H9 (cell line): ENCODE measurements at regions not wholly inside any gene's neighbourhood (a gene's known extent, or its start where the extent isn't known, plus 50 kb on each side); places are given as distances from the start of the nearest gene placed in this dataset.

Experiments used
- DNase-seq: peaks from one replicate; pipeline ENCODE4 v3.0.0-alpha.2; 2017
- H2AFZ ChIP-seq: one replicate; pipeline ENCODE4 v1.6.1; 2013; ENCODE audit warnings: mild to moderate bottlenecking, low read length, control low read depth, moderate library complexity
- H2AK5ac ChIP-seq: 2 replicates; pipeline ENCODE4 v1.6.1; 2013; ENCODE audit warnings: low read length, control low read depth, mixed read lengths; ENCODE audit not compliant: insufficient read length
- H2BK120ac ChIP-seq: one replicate; pipeline ENCODE4 v1.6.1; 2013; ENCODE audit warnings: low read depth, mild to moderate bottlenecking, low read length, control low read depth, inconsistent platforms; ENCODE audit not compliant: poor library complexity, severe bottlenecking
- H2BK12ac ChIP-seq: 2 replicates; pipeline ENCODE4 v1.6.1; 2013; ENCODE audit warnings: low read length, control low read depth, mixed read lengths, low read depth; ENCODE audit not compliant: insufficient read length
- H2BK15ac ChIP-seq: 2 replicates; pipeline ENCODE4 v1.6.1; 2013; ENCODE audit warnings: low read depth, low read length, control low read depth
- H2BK20ac ChIP-seq: one replicate; pipeline ENCODE4 v1.6.1; 2013; ENCODE audit warnings: low read depth, mild to moderate bottlenecking, low read length, control low read depth, inconsistent platforms; ENCODE audit not compliant: poor library complexity, severe bottlenecking
- H2BK5ac ChIP-seq: 2 replicates; pipeline ENCODE4 v1.6.1; 2013; ENCODE audit warnings: low read length, control low read depth, mixed read lengths; ENCODE audit not compliant: insufficient read length
- H3K14ac ChIP-seq: 2 replicates; pipeline ENCODE4 v1.6.1; 2013; ENCODE audit warnings: low read length, control low read depth; ENCODE audit not compliant: insufficient read depth
- H3K18ac ChIP-seq: 2 replicates; pipeline ENCODE4 v1.6.1; 2013; ENCODE audit warnings: low read depth, mild to moderate bottlenecking, mixed read lengths, low read length, control low read depth; ENCODE audit not compliant: insufficient read length
- H3K23ac ChIP-seq: 2 replicates; pipeline ENCODE4 v1.6.1; 2013; ENCODE audit warnings: low read length, control low read depth, mixed read lengths, low read depth; ENCODE audit not compliant: insufficient read length
- H3K23me2 ChIP-seq: 2 replicates; pipeline ENCODE4 v1.6.1; 2013; ENCODE audit warnings: low read depth, mild to moderate bottlenecking, mixed read lengths, low read length, control low read depth; ENCODE audit not compliant: insufficient read length, poor library complexity, severe bottlenecking
- H3K27ac ChIP-seq: 2 replicates; pipeline ENCODE4 v1.5.1; 2013; ENCODE audit warnings: low read length, control low read depth, mixed read lengths, low read depth; ENCODE audit not compliant: insufficient read length
- H3K27me3 ChIP-seq: 2 replicates; pipeline ENCODE4 v1.6.1; 2013; ENCODE audit warnings: low read length, control low read depth, inconsistent platforms; ENCODE audit not compliant: insufficient read depth
- H3K4ac ChIP-seq: 2 replicates; pipeline ENCODE4 v1.6.1; 2013; ENCODE audit warnings: low read depth, mild to moderate bottlenecking, control low read depth, inconsistent platforms, low read length, moderate library complexity
- H3K4me1 ChIP-seq: 2 replicates; pipeline ENCODE4 v1.6.1; 2013; ENCODE audit warnings: low read length, control low read depth, inconsistent platforms; ENCODE audit not compliant: insufficient read depth
- H3K4me2 ChIP-seq: 2 replicates; pipeline ENCODE4 v1.6.1; 2013; ENCODE audit warnings: low read length, control low read depth, mixed read lengths; ENCODE audit not compliant: insufficient read length, insufficient read depth
- H3K56ac ChIP-seq: 2 replicates; pipeline ENCODE4 v1.6.1; 2013; ENCODE audit warnings: low read depth, mild to moderate bottlenecking, mixed read lengths, low read length, control low read depth; ENCODE audit not compliant: insufficient read length
- H3K79me1 ChIP-seq: 2 replicates; pipeline ENCODE4 v1.6.1; 2013; ENCODE audit warnings: low read depth, mild to moderate bottlenecking, moderate library complexity, low read length, control low read depth, inconsistent platforms; ENCODE audit not compliant: insufficient read depth, poor library complexity, severe bottlenecking
- H3K79me2 ChIP-seq: 2 replicates; pipeline ENCODE4 v1.6.1; 2013; ENCODE audit warnings: low read length, control low read depth, inconsistent platforms; ENCODE audit not compliant: insufficient read depth
- H3K9ac ChIP-seq: 2 replicates; pipeline ENCODE4 v1.6.1; 2013; ENCODE audit warnings: low read length, control low read depth, mixed read lengths; ENCODE audit not compliant: insufficient read length; ENCODE audit errors: extremely low read depth
- H3K9me3 ChIP-seq: one replicate; pipeline ENCODE4 v1.6.1; 2013; ENCODE audit warnings: low read depth, low read length, inconsistent platforms; ENCODE audit not compliant: control insufficient read depth
- H3T11ph ChIP-seq: one replicate; pipeline ENCODE4 v1.6.1; 2013; ENCODE audit warnings: mild to moderate bottlenecking, low read length, control low read depth, inconsistent platforms
- H4K20me1 ChIP-seq: one replicate; pipeline ENCODE4 v1.6.1; 2013; ENCODE audit not compliant: control insufficient read depth, insufficient read length, insufficient read depth
- H4K5ac ChIP-seq: 2 replicates; pipeline ENCODE4 v1.6.1; 2013; ENCODE audit warnings: low read depth, mild to moderate bottlenecking, mixed read lengths, low read length, control low read depth; ENCODE audit not compliant: insufficient read length
- H4K8ac ChIP-seq: replicated peaks from 2 replicates; pipeline ENCODE4 v1.6.1; 2013; ENCODE audit warnings: low read length, control low read depth, mixed read lengths, low read depth; ENCODE audit not compliant: insufficient read length
- H4K91ac ChIP-seq: 2 replicates; pipeline ENCODE4 v1.6.1; 2013; ENCODE audit warnings: low read depth, mild to moderate bottlenecking, moderate library complexity, mixed read lengths, low read length, control low read depth; ENCODE audit not compliant: insufficient read length
- H3K27ac Mint-ChIP-seq, 3 experiments: 2 replicates in 2 of 3; 3 replicates in 1 of 3; pipeline ENCODE4 v1.8.0; 2020 to 2021; ENCODE audit warnings: mixed read lengths in 3 of 3, mild to moderate bottlenecking in 1 of 3, moderate library complexity in 1 of 3
- H3K27me3 Mint-ChIP-seq: 2 replicates; pipeline ENCODE4 v1.8.0; 2021; ENCODE audit warnings: low read depth, mild to moderate bottlenecking, moderate library complexity, mixed read lengths
- H3K36me3 Mint-ChIP-seq, 3 experiments: 2 replicates in 2 of 3; 3 replicates in 1 of 3; pipeline ENCODE4 v1.8.0; 2020 to 2021; ENCODE audit warnings: low read depth in 3 of 3, mixed read lengths in 3 of 3; ENCODE audit not compliant: insufficient read depth in 1 of 3
- H3K4me1 Mint-ChIP-seq, 2 experiments: 2 replicates each; pipeline ENCODE4 v1.8.0; 2020; ENCODE audit warnings: mixed read lengths in 2 of 2
- H3K4me3 Mint-ChIP-seq, 2 experiments: 2 replicates in 1 of 2; 3 replicates in 1 of 2; pipeline ENCODE4 v1.8.0; 2020 to 2021; ENCODE audit warnings: mild to moderate bottlenecking in 2 of 2, mixed read lengths in 2 of 2, moderate library complexity in 1 of 2
- H3K9me3 Mint-ChIP-seq, 2 experiments: 2 replicates in 1 of 2; 3 replicates in 1 of 2; pipeline ENCODE4 v1.8.0; 2020; ENCODE audit warnings: mild to moderate bottlenecking in 2 of 2, mixed read lengths in 2 of 2, moderate library complexity in 1 of 2
- CTCF ChIP-seq: fragments of 200-600 bp; sonication (generic); conservative IDR thresholded peaks from 3 replicates; pipeline ENCODE4 v1.8.0; 2021; ENCODE audit warnings: antibody characterized with exemption, mild to moderate bottlenecking
- WGBS: extraction: QIAGEN DNeasy Blood & Tissue Kit; methylation state at CpG from one replicate; pipeline ENCODE4 v1.1.7; 2013; ENCODE audit warnings: missing lambda C conversion rate, low lambda C conversion rate, mixed read lengths; ENCODE audit not compliant: insufficient read length; ENCODE audit errors: extremely low coverage; 5-methylcytosine and 5-hydroxymethylcytosine counted together

GRCh38 chr1:86648255-86648654, 56.1 kb upstream of the SH3GLB1 start:
- Histone ChIP-seq H4K91ac (no peak overlapping the region), H3K79me2 (no peaks in the 10 kb centered on the region), H3K4me1 (no peaks in the 10 kb centered on the region), H4K20me1 (no peaks in the 10 kb centered on the region), H3K79me1 (no peaks in the 10 kb centered on the region), H3K56ac (no peak overlapping the region), H2BK15ac (no peak overlapping the region), H3K9me3 (no peaks in the 10 kb centered on the region), H3K14ac (no peak overlapping the region), H3K4ac (no peak overlapping the region), H3K27ac (no peak overlapping the region), H3K23ac (no peak overlapping the region), H4K8ac (no peak overlapping the region), H3K23me2 (no peaks in the 10 kb centered on the region), H3K9ac (no peak overlapping the region), H2BK120ac (no peak overlapping the region), H4K5ac (no peak overlapping the region), H2AFZ (no peak overlapping the region), H3K27me3 (no peaks in the 10 kb centered on the region), H2BK5ac (no peak overlapping the region), H3K4me2 (no peak overlapping the region), H3T11ph (no peak overlapping the region), H2BK20ac (no peak overlapping the region), H2AK5ac (no peak overlapping the region), H3K18ac (no peak overlapping the region), H2BK12ac (no peak overlapping the region)
- Mint-ChIP-seq H3K27me3 (no peaks in the 10 kb centered on the region), H3K4me3 (no peak overlapping the region), H3K9me3 (no peaks in the 10 kb centered on the region), H3K4me1 (no peaks in the 10 kb centered on the region), H3K36me3 (no peaks in the 10 kb centered on the region), H3K27ac (no peak overlapping the region)
- DNase-seq, result no peak
- WGBS, result no CpG with 5 or more reads among the region's 4 CpGs
- no peak for TF ChIP-seq CTCF
